BJ (cell line): ENCODE measurements at regions not wholly inside any gene's neighbourhood (a gene's known extent, or its start where the extent isn't known, plus 50 kb on each side); places are given as distances from the start of the nearest gene placed in this dataset.

ENCODE experiments used
- CTCF ChIA-PET: fragments of 350-600 bp; formaldehyde crosslinking; extraction: SDS; loops from one replicate; lab custom pipeline; 2021; ENCODE audit warnings: antibody characterized with exemption, inconsistent platforms; lab: Yijun Ruan, JAX
- POLR2A ChIA-PET: fragments of 300-600 bp; sonication (Branson Sonifier 250); formaldehyde crosslinking; extraction: SDS; loops from one replicate; lab custom pipeline; 2021; ENCODE audit warnings: antibody characterized with exemption; lab: Charles Lee
- DNase-seq: peaks from one replicate; pipeline ENCODE4 v3.0.0-alpha.2; 2011; ENCODE audit warnings: low read depth
- H3K27me3 ChIP-seq: 2 replicates; pipeline ENCODE4 v1.6.0; 2011; ENCODE audit warnings: low read length; ENCODE audit not compliant: control insufficient read depth, insufficient read depth
- H3K36me3 ChIP-seq: 2 replicates; pipeline ENCODE4 v1.5.1; 2011; ENCODE audit warnings: low read length; ENCODE audit not compliant: control insufficient read depth, insufficient read depth
- H3K4me3 ChIP-seq: 2 replicates; pipeline ENCODE4 v1.5.1; 2011; ENCODE audit warnings: low read depth, mild to moderate bottlenecking, control low read depth, low read length
- TF ChIP-seq, protein P1 (sequence below): IDR thresholded peaks from 2 replicates; pipeline ENCODE4 v1.5.1; 2011; ENCODE audit warnings: low read depth, mild to moderate bottlenecking, control low read depth, inconsistent platforms, low read length, moderate library complexity; ENCODE audit not compliant: insufficient read depth

DNA sequence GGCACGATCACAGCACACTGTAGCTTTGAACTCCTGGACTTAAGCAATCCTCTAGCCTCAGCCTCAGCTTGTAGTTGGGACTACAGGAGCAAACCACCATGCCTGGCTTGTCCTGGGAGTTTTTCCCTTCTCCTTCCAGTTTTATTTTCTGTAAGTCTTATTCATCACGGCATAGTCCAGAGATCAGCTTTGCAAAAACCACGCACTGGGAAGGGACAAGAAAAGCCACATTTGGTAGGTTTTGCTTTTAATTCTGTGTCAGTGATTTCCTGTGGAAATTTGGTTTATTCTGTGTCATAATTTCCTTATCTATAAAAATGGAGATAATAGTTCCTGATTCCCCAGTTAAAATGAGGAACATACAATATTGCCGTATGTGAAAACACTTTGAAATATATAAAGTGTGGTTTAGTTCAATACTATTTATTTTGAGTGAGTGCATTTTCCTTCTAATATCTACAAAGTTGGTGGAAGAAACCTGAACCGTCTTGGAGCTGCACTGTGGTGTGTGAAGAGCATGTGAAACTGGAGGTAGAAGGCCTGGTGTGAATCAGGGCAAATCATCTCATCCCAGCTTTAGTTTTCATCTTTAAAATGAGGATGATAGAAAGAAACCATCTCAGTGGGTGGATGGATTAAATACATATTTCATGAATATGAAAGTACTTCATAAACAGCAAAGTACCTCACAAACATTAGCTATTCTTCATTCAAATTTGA lies 92.8 kb upstream of the ELL2 start:
- CTCF ChIA-PET = interaction anchor here (0.8 to 2.4 kb wide), 2 partner anchors 11 to 432 kb away, joined by 3 to 7 read pairs; no protein-coding TSS in a partner anchor
- Histone ChIP-seq H3K36me3 (no peaks in the 10 kb centered on the region), H3K27me3 (no peaks in the 10 kb centered on the region), H3K4me3 (no peak overlapping the region)
- TF ChIP-seq, protein P1, sequence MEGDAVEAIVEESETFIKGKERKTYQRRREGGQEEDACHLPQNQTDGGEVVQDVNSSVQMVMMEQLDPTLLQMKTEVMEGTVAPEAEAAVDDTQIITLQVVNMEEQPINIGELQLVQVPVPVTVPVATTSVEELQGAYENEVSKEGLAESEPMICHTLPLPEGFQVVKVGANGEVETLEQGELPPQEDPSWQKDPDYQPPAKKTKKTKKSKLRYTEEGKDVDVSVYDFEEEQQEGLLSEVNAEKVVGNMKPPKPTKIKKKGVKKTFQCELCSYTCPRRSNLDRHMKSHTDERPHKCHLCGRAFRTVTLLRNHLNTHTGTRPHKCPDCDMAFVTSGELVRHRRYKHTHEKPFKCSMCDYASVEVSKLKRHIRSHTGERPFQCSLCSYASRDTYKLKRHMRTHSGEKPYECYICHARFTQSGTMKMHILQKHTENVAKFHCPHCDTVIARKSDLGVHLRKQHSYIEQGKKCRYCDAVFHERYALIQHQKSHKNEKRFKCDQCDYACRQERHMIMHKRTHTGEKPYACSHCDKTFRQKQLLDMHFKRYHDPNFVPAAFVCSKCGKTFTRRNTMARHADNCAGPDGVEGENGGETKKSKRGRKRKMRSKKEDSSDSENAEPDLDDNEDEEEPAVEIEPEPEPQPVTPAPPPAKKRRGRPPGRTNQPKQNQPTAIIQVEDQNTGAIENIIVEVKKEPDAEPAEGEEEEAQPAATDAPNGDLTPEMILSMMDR = no peak
- POLR2A ChIA-PET = interaction anchor here (0.6 to 1.3 kb wide), 2 partner anchors 12 to 97 kb away, joined by 4 to 10 read pairs; no protein-coding TSS in a partner anchor
- no peak for DNase-seq

DNA sequence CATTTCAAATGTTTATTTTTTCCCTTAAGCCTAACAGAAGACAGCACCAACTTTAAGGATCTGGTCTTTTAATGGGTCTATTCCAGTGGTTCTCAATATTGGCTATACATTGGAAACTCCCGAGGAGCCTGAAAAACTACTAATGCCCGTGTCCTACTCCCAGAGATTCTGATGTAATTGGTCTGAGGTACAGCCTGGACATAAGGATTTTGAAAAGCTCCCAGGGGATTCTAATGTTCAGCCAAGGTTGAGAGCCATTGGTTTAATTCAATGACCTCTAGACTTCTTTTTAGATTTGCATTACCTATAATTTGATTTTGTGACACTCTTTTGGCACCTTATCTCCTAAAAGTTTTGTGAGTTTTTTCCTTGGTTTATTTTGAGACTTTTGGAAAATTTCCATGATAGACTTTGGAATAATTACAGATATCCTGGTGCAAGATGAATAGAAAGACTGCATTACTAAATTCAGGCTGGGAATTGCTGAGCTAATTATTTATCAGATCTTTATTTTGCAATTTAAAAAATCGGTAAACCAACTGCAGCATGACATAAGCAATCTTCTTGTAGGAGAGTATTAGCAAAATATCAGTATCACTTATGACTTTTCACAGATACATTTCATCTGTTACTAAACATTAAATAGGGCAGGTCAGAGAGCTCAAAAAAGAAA lies 91.5 kb upstream of the ELL2 start:
- Histone ChIP-seq H3K27me3 (no peaks in the 10 kb centered on the region), H3K4me3 (no peak overlapping the region), H3K36me3 (no peaks in the 10 kb centered on the region)
- ChIA-PET CTCF (interaction anchor here (0.8 to 2.4 kb wide), 2 partner anchors 12 to 22 kb away, joined by 3 to 7 read pairs; no protein-coding TSS in a partner anchor), POLR2A (interaction anchor here (0.5 to 1.3 kb wide), 2 partner anchors 13 to 190 kb away, joined by 3 to 10 read pairs; no protein-coding TSS in a partner anchor)
- DNase-seq = no peak
- TF ChIP-seq, protein P1 = no peak

DNA sequence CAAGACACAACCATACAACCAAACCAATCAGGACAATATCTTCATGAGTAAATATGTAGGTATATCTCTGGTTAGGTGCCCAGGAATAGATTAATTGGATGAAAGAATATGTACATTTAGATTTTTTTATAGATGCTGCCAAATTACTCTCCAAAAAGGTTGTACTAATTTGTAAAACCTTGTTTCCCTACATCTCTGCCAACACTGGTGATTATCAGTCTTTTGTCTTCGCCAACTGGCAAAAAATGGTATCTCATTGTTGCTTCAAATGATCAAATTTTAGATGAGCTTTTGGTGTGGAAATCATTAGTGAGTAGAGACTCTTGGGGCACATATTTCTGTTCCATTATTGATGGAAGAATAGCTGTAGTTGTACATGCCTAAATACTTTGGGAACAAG lies 90.7 kb upstream of the ELL2 start:
- POLR2A ChIA-PET = no interaction called here
- H3K36me3 ChIP-seq = no peaks in the 10 kb centered on the region
- no peak overlapping the region for H3K4me3 ChIP-seq
- CTCF ChIA-PET = interaction anchor here (0.8 to 2.4 kb wide), 2 partner anchors 13 to 21 kb away, joined by 3 to 7 read pairs; no protein-coding TSS in a partner anchor
- DNase-seq = no peak
- H3K27me3 ChIP-seq = no peaks in the 10 kb centered on the region
- TF ChIP-seq, protein P1 = no peak

DNA sequence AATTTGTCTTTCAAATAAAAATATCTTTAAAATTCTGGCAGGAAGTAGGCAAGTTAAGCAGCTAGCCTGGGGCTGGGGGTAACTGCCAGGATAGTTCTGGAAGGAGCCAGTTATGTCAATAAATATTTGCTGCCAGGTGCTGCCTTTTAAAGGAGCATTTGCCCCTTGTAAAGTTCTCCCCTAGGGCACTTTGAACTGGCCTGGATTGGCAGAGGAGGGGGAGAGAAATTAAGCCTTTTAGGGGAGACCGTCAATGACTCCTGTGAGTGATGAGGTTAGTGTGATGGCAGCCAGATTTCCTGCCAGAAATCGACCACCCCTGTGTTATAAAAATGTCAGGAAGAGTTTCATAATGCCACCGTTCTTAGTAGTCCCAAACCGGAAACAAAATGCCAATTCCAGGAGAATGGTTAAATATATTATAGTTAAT lies 89.8 kb upstream of the ELL2 start:
- no peak overlapping the region for H3K4me3 ChIP-seq
- no peak for DNase-seq
- POLR2A ChIA-PET = interaction anchor here (0.6 kb wide), 1 partner anchor 57 kb away, joined by 3 read pairs; no protein-coding TSS in a partner anchor
- no peaks in the 10 kb centered on the region for H3K27me3 ChIP-seq
- no peaks in the 10 kb centered on the region for H3K36me3 ChIP-seq
- TF ChIP-seq, protein P1 = no peak
- CTCF ChIA-PET = interaction anchor here (1.0 kb wide), 1 partner anchor 12 kb away, joined by 4 read pairs; no protein-coding TSS in a partner anchor
